MM.1S (cell line): ENCODE measurements at regions not wholly inside any gene's neighbourhood (a gene's known extent, or its start where the extent isn't known, plus 50 kb on each side); places are given as distances from the start of the nearest gene placed in this dataset.

Experiments
- DNase-seq: peaks from one replicate; pipeline ENCODE4 v3.0.0-alpha.2; 2015
- H2AFZ ChIP-seq: fragments of 300-600 bp; sonication (generic); 2 replicates; pipeline ENCODE4 v1.6.0; 2016; ENCODE audit warnings: antibody characterized with exemption, low read length
- H3F3A ChIP-seq: fragments of 300-600 bp; sonication (generic); 2 replicates; pipeline ENCODE4 v1.6.1; 2016; ENCODE audit warnings: mild to moderate bottlenecking, antibody characterized with exemption, low read length, moderate library complexity, mixed read lengths; ENCODE audit not compliant: insufficient read depth
- H3K27ac ChIP-seq: fragments of 300-600 bp; sonication (generic); 2 replicates; pipeline ENCODE4 v1.5.1; 2016; ENCODE audit warnings: mild to moderate bottlenecking, low read length
- H3K27me3 ChIP-seq: fragments of 300-600 bp; sonication (generic); replicated peaks from 2 replicates; pipeline ENCODE4 v1.6.0; 2016; ENCODE audit warnings: low read length; ENCODE audit not compliant: insufficient read depth
- H3K36me3 ChIP-seq: fragments of 300-600 bp; sonication (generic); replicated peaks from 2 replicates; pipeline ENCODE4 v1.6.1; 2016; ENCODE audit warnings: mild to moderate bottlenecking, low read length, mixed read lengths; ENCODE audit not compliant: insufficient read depth
- H3K4me1 ChIP-seq: fragments of 300-600 bp; sonication (generic); 2 replicates; pipeline ENCODE4 v1.6.1; 2016; ENCODE audit warnings: low read length, mixed read lengths
- H3K4me2 ChIP-seq: fragments of 300-600 bp; sonication (generic); 2 replicates; pipeline ENCODE4 v1.6.0; 2016; ENCODE audit warnings: low read depth, low read length
- H3K4me3 ChIP-seq: fragments of 300-600 bp; sonication (generic); 2 replicates; pipeline ENCODE4 v1.5.1; 2016; ENCODE audit warnings: low read length, mixed read lengths
- H3K79me2 ChIP-seq: fragments of 300-600 bp; sonication (generic); 2 replicates; pipeline ENCODE4 v1.6.1; 2016; ENCODE audit warnings: mixed run types, low read length, mixed read lengths
- H3K9ac ChIP-seq: fragments of 300-600 bp; sonication (generic); 2 replicates; pipeline ENCODE4 v1.6.1; 2016; ENCODE audit warnings: low read length, mixed read lengths
- H3K9me2 ChIP-seq: fragments of 300-600 bp; sonication (generic); replicated peaks from 2 replicates; pipeline ENCODE4 v1.6.1; 2016; ENCODE audit warnings: mild to moderate bottlenecking, low read length, mixed read lengths; ENCODE audit not compliant: insufficient read depth
- H3K9me3 ChIP-seq: fragments of 300-600 bp; sonication (generic); replicated peaks from 2 replicates; pipeline ENCODE4 v1.6.1; 2016; ENCODE audit warnings: mild to moderate bottlenecking, low read length, mixed read lengths; ENCODE audit not compliant: insufficient read depth
- H4K20me1 ChIP-seq: fragments of 300-600 bp; sonication (generic); 2 replicates; pipeline ENCODE4 v1.6.1; 2016; ENCODE audit warnings: mild to moderate bottlenecking, low read length, moderate library complexity, mixed read lengths; ENCODE audit not compliant: insufficient read depth
- EZH2 ChIP-seq: fragments of 300-600 bp; sonication (generic); optimal IDR thresholded peaks from 2 replicates; pipeline ENCODE3; 2017; ENCODE audit warnings: low read depth, mild to moderate bottlenecking, antibody characterized with exemption, low read length, mixed read lengths
- EZH2phosphoT487 ChIP-seq: fragments of 300-600 bp; sonication (generic); IDR thresholded peaks from 2 replicates; pipeline ENCODE4 v1.6.1; 2018; ENCODE audit warnings: antibody characterized with exemption, low read length
- TF ChIP-seq, protein P1 (sequence below): fragments of 300-600 bp; sonication (generic); IDR thresholded peaks from 2 replicates; pipeline ENCODE4 v1.5.1; 2016; ENCODE audit warnings: antibody characterized with exemption, low read length, mixed read lengths

DNA sequence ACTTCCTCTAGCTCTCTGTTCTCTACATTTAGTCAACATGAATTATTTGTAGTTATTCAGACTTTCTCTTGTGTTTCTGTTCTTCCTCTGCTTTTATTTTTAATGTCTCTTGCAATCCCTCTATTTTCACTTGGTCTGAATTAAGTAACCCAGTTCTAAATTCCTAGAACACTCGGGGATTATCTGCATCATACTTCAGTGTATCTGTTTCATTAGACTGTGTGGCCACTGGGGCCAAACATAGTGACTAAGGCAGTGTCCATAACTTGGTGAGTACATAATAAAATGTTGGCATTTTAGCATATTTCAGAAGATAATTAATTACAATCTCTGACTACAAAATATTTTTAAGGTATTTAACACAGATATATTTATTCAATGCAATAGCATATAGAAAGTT lies 1087.2 kb upstream of the B3GALT2 start:
- Histone ChIP-seq H3K27me3 (no peaks in the 10 kb centered on the region), H3K9me3 (no peaks in the 10 kb centered on the region), H3K27ac (no peak overlapping the region), H3K4me3 (no peak overlapping the region), H3F3A (peaks cover 2% of the 10 kb centered on the region; the same call in 1 of the 2 replicates), H3K9me2 (no peaks in the 10 kb centered on the region), H3K4me1 (peaks cover 5% of the 10 kb centered on the region), H3K9ac (no peak overlapping the region), H3K79me2 (no peaks in the 10 kb centered on the region), H2AFZ (no peak overlapping the region), H4K20me1 (no peaks in the 10 kb centered on the region), H3K36me3 (no peaks in the 10 kb centered on the region), H3K4me2 (no peak overlapping the region)
- no peak for TF ChIP-seq EZH2phosphoT487
- no peak for TF ChIP-seq EZH2
- TF ChIP-seq, protein P1, sequence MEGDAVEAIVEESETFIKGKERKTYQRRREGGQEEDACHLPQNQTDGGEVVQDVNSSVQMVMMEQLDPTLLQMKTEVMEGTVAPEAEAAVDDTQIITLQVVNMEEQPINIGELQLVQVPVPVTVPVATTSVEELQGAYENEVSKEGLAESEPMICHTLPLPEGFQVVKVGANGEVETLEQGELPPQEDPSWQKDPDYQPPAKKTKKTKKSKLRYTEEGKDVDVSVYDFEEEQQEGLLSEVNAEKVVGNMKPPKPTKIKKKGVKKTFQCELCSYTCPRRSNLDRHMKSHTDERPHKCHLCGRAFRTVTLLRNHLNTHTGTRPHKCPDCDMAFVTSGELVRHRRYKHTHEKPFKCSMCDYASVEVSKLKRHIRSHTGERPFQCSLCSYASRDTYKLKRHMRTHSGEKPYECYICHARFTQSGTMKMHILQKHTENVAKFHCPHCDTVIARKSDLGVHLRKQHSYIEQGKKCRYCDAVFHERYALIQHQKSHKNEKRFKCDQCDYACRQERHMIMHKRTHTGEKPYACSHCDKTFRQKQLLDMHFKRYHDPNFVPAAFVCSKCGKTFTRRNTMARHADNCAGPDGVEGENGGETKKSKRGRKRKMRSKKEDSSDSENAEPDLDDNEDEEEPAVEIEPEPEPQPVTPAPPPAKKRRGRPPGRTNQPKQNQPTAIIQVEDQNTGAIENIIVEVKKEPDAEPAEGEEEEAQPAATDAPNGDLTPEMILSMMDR, result no peak
- no peak for DNase-seq

- Histone ChIP-seq H2AFZ (no peak overlapping the region), H3K27me3 (no peaks in the 10 kb centered on the region), H3K9me3 (no peaks in the 10 kb centered on the region), H3K9me2 (no peaks in the 10 kb centered on the region), H3F3A (no peaks in the 10 kb centered on the region), H3K4me2 (no peak overlapping the region), H3K36me3 (no peaks in the 10 kb centered on the region), H4K20me1 (no peaks in the 10 kb centered on the region), H3K4me3 (no peak overlapping the region), H3K79me2 (no peaks in the 10 kb centered on the region), H3K4me1 (no peaks in the 10 kb centered on the region), H3K27ac (no peak overlapping the region), H3K9ac (no peak overlapping the region)
- TF ChIP-seq EZH2 (no peak), EZH2phosphoT487 (no peak)
- TF ChIP-seq, protein P1, result no peak
- DNase-seq, result no peak
Observed at GRCh38 chr1:194268839-194269238, 1082.4 kb upstream of the B3GALT2 start.

DNA sequence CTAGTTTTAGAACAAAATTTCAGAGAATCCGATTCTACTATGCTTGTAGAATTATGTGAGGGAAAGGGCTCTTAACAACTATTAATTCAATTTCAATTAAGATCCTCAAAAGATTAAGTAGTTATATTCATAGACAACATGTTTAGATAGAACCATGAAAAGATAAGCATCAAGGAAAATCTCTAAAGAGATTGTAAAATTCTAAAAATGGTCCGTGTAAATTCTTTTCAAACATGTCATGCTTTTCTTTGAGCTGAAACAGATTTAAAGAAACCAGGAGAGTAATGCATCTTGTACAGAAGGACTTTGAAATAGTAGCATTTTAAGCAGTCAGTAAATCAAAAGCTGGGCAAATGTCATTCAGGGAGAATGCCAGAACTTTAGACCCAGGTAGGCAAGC lies 1080.6 kb upstream of the B3GALT2 start:
- no peaks in the 10 kb centered on the region for H3K4me1 ChIP-seq
- H3K4me2 ChIP-seq, result no peak overlapping the region
- H3K9ac ChIP-seq, result no peak overlapping the region
- no peaks in the 10 kb centered on the region for H3K36me3 ChIP-seq
- no peaks in the 10 kb centered on the region for H3F3A ChIP-seq
- TF ChIP-seq EZH2phosphoT487, result no peak
- TF ChIP-seq, protein P1, result no peak
- no peak for TF ChIP-seq EZH2
- H3K9me2 ChIP-seq, result no peaks in the 10 kb centered on the region
- H3K79me2 ChIP-seq, result no peaks in the 10 kb centered on the region
- no peaks in the 10 kb centered on the region for H4K20me1 ChIP-seq
- no peak for DNase-seq
- H3K9me3 ChIP-seq, result no peaks in the 10 kb centered on the region
- no peak overlapping the region for H3K4me3 ChIP-seq
- H2AFZ ChIP-seq, result no peak overlapping the region
- no peak overlapping the region for H3K27ac ChIP-seq
- no peaks in the 10 kb centered on the region for H3K27me3 ChIP-seq
